ENCODE measurements at regions not wholly inside any gene's neighbourhood (a gene's known extent, or its start where the extent isn't known, plus 50 kb on each side); places are given as distances from the start of the nearest gene placed in this dataset.

- Histone ChIP-seq H3K4me3 (ENCODE audit: severe bottlenecking) (no peak overlapping the region), H3K36me3 (ENCODE audit: low read depth) (no peaks in the 10 kb centered on the region), H3K27ac (ENCODE audit: poor library complexity, severe bottlenecking) (no peak overlapping the region), H3K27me3 (ENCODE audit: insufficient read depth, poor library complexity, severe bottlenecking) (no peaks in the 10 kb centered on the region), H3K9me3 (ENCODE audit: severe bottlenecking) (no peaks in the 10 kb centered on the region), H3K4me1 (ENCODE audit: insufficient read depth, poor library complexity, severe bottlenecking) (no peaks in the 10 kb centered on the region)
- no peak for DNase-seq (ENCODE audit: low spot score)
- no peak for ATAC-seq (ENCODE audit: low read depth)
- no peak for TF ChIP-seq CTCF (IDR thresholded peaks at IDR 0.05; ENCODE audit: poor library complexity, severe bottlenecking)
Observed at GRCh38 chr1:228852024-228852423, 116.7 kb downstream of the RHOU start.

GRCh38 chr1:228852511-228853088 is 117.3 kb downstream of the RHOU start:
- no peak overlapping the region for H3K4me3 ChIP-seq (ENCODE audit: severe bottlenecking)
- H3K9me3 ChIP-seq (ENCODE audit: severe bottlenecking), result no peaks in the 10 kb centered on the region
- no peaks in the 10 kb centered on the region for H3K4me1 ChIP-seq (ENCODE audit: insufficient read depth, poor library complexity, severe bottlenecking)
- no peak for DNase-seq (ENCODE audit: low spot score)
- H3K36me3 ChIP-seq (ENCODE audit: low read depth), result no peaks in the 10 kb centered on the region
- H3K27ac ChIP-seq (ENCODE audit: poor library complexity, severe bottlenecking), result no peak overlapping the region
- ATAC-seq (ENCODE audit: low read depth), result no peak
- no peak for TF ChIP-seq CTCF (IDR thresholded peaks at IDR 0.05; ENCODE audit: poor library complexity, severe bottlenecking)
- H3K27me3 ChIP-seq (ENCODE audit: insufficient read depth, poor library complexity, severe bottlenecking), result no peaks in the 10 kb centered on the region

- Histone ChIP-seq H3K27me3 (ENCODE audit: insufficient read depth, poor library complexity, severe bottlenecking) (no peaks in the 10 kb centered on the region), H3K9me3 (ENCODE audit: severe bottlenecking) (no peaks in the 10 kb centered on the region), H3K27ac (ENCODE audit: poor library complexity, severe bottlenecking) (no peak overlapping the region), H3K36me3 (ENCODE audit: low read depth) (no peaks in the 10 kb centered on the region), H3K4me1 (ENCODE audit: insufficient read depth, poor library complexity, severe bottlenecking) (no peaks in the 10 kb centered on the region), H3K4me3 (ENCODE audit: severe bottlenecking) (no peak overlapping the region)
- ATAC-seq (ENCODE audit: low read depth) (no peak), DNase-seq (ENCODE audit: low spot score) (no peak)
- TF ChIP-seq CTCF (IDR thresholded peaks at IDR 0.05; ENCODE audit: poor library complexity, severe bottlenecking), result no peak
Observed at GRCh38 chr1:228853191-228853590, 117.9 kb downstream of the RHOU start.

- Histone ChIP-seq H3K27ac (ENCODE audit: poor library complexity, severe bottlenecking) (no peak overlapping the region), H3K4me3 (ENCODE audit: severe bottlenecking) (no peak overlapping the region), H3K36me3 (ENCODE audit: low read depth) (no peaks in the 10 kb centered on the region), H3K4me1 (ENCODE audit: insufficient read depth, poor library complexity, severe bottlenecking) (no peaks in the 10 kb centered on the region), H3K27me3 (ENCODE audit: insufficient read depth, poor library complexity, severe bottlenecking) (no peaks in the 10 kb centered on the region), H3K9me3 (ENCODE audit: severe bottlenecking) (no peaks in the 10 kb centered on the region)
- no peak for TF ChIP-seq CTCF (IDR thresholded peaks at IDR 0.05; ENCODE audit: poor library complexity, severe bottlenecking)
- ATAC-seq (ENCODE audit: low read depth) (no peak), DNase-seq (ENCODE audit: low spot score) (no peak)
Observed at GRCh38 chr1:228853637-228854036, 118.4 kb downstream of the RHOU start.

GRCh38 chr1:228854907-228855306 is 119.6 kb downstream of the RHOU start:
- Histone ChIP-seq H3K27me3 (ENCODE audit: insufficient read depth, poor library complexity, severe bottlenecking) (no peaks in the 10 kb centered on the region), H3K9me3 (ENCODE audit: severe bottlenecking) (no peaks in the 10 kb centered on the region), H3K4me1 (ENCODE audit: insufficient read depth, poor library complexity, severe bottlenecking) (no peaks in the 10 kb centered on the region), H3K36me3 (ENCODE audit: low read depth) (no peaks in the 10 kb centered on the region), H3K27ac (ENCODE audit: poor library complexity, severe bottlenecking) (no peak overlapping the region), H3K4me3 (ENCODE audit: severe bottlenecking) (no peak overlapping the region)
- no peak for TF ChIP-seq CTCF (IDR thresholded peaks at IDR 0.05; ENCODE audit: poor library complexity, severe bottlenecking)
- no peak for ATAC-seq (ENCODE audit: low read depth)
- DNase-seq (ENCODE audit: low spot score), result no peak

All from RWPE2 (cell line).